Astrocyte (in vitro differentiated cells and primary cell): ENCODE measurements at regions not wholly inside any gene's neighbourhood (a gene's known extent, or its start where the extent isn't known, plus 50 kb on each side); places are given as distances from the start of the nearest gene placed in this dataset.

Experiments
- DNase-seq: peaks from one replicate; pipeline ENCODE4 v3.0.0-alpha.2; 2010; ENCODE audit warnings: low read depth
- FAIRE-seq: peaks from 2 replicates; lab custom pipeline; 2011; peaks lifted over from hg19 to GRCh38; lab: Jason Lieb, UNC
- H2AFZ ChIP-seq: 2 replicates; pipeline ENCODE4 v1.6.0; 2012; ENCODE audit warnings: low read depth, low read length, inconsistent platforms
- H3K27ac ChIP-seq: 2 replicates; pipeline ENCODE4 v1.5.1; 2011; ENCODE audit warnings: low read depth, low read length, inconsistent platforms
- H3K27me3 ChIP-seq: 2 replicates; pipeline ENCODE4 v1.6.0; 2011; ENCODE audit warnings: low read length, inconsistent platforms; ENCODE audit not compliant: insufficient read depth
- H3K36me3 ChIP-seq: 2 replicates; pipeline ENCODE4 v1.5.1; 2011; ENCODE audit warnings: low read length, inconsistent platforms; ENCODE audit not compliant: insufficient read depth
- H3K4me1 ChIP-seq: 2 replicates; pipeline ENCODE4 v1.5.1; 2011; ENCODE audit warnings: low read length, inconsistent platforms; ENCODE audit not compliant: insufficient read depth
- H3K4me2 ChIP-seq: 2 replicates; pipeline ENCODE4 v1.6.0; 2012; ENCODE audit warnings: low read length, inconsistent platforms
- H3K4me3 ChIP-seq: 2 replicates; pipeline ENCODE4 v1.5.1; 2011; ENCODE audit warnings: low read depth, mild to moderate bottlenecking, low read length, inconsistent platforms; ENCODE audit not compliant: insufficient read depth
- H3K79me2 ChIP-seq: 2 replicates; pipeline ENCODE4 v1.6.0; 2012; ENCODE audit warnings: mild to moderate bottlenecking, low read length, inconsistent platforms; ENCODE audit not compliant: insufficient read depth
- H3K9ac ChIP-seq: 2 replicates; pipeline ENCODE4 v1.6.0; 2012; ENCODE audit warnings: mild to moderate bottlenecking, low read length, inconsistent platforms
- H3K9me3 ChIP-seq: 2 replicates; pipeline ENCODE4 v1.5.1; 2012; ENCODE audit warnings: low read depth, mild to moderate bottlenecking, low read length, inconsistent platforms; ENCODE audit not compliant: insufficient read depth
- H4K20me1 ChIP-seq: 2 replicates; pipeline ENCODE4 v1.6.0; 2012; ENCODE audit warnings: low read length, inconsistent platforms; ENCODE audit not compliant: insufficient read depth
- H3K27ac Mint-ChIP-seq: one replicate; pipeline ENCODE4 v1.8.0; 2021; ENCODE audit warnings: mild to moderate bottlenecking, mixed read lengths; ENCODE audit not compliant: unreplicated experiment
- H3K27me3 Mint-ChIP-seq: one replicate; pipeline ENCODE4 v1.8.0; 2021; ENCODE audit warnings: low read depth, mixed read lengths; ENCODE audit not compliant: unreplicated experiment
- H3K36me3 Mint-ChIP-seq: one replicate; pipeline ENCODE4 v1.8.0; 2021; ENCODE audit warnings: low read depth, mixed read lengths; ENCODE audit not compliant: unreplicated experiment
- H3K4me1 Mint-ChIP-seq: one replicate; pipeline ENCODE4 v1.8.0; 2021; ENCODE audit warnings: low read depth, mixed read lengths; ENCODE audit not compliant: unreplicated experiment
- H3K4me3 Mint-ChIP-seq: one replicate; pipeline ENCODE4 v1.8.0; 2021; ENCODE audit warnings: mild to moderate bottlenecking, moderate library complexity, mixed read lengths; ENCODE audit not compliant: unreplicated experiment
- H3K9me3 Mint-ChIP-seq: one replicate; pipeline ENCODE4 v1.8.0; 2021; ENCODE audit warnings: mild to moderate bottlenecking, mixed read lengths; ENCODE audit not compliant: unreplicated experiment
- EZH2 ChIP-seq: IDR thresholded peaks from 2 replicates; pipeline ENCODE4 v1.6.1; 2012; ENCODE audit warnings: mild to moderate bottlenecking, low read length, inconsistent platforms; ENCODE audit not compliant: insufficient read depth
- TF ChIP-seq, protein P1 (sequence below): IDR thresholded peaks from 2 replicates; pipeline ENCODE4 v1.5.1; 2011; ENCODE audit warnings: low read depth, mild to moderate bottlenecking, inconsistent platforms, low read length, moderate library complexity; ENCODE audit not compliant: insufficient read depth

DNA sequence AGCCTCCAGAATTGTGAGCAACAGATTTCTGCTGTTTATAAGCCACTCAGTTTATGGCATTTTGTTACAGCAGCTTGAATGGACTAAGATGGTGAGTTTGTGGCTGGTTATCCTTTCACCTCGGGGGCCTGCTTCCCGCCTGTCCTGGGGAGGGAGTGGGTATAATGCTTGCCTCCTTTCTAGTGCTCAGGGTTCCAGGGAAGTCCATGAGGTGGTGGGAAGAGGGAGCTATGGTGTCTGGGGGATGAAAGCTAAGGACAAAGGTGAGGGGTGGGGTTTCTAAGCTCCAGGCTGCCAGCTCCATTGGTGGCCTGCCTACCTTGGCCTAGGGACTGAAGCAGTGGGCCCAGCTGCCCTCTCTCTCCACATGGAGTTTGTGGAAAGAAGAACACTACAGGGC lies 50.2 kb upstream of the SDK2 start:
- Histone ChIP-seq H3K4me1 (no peaks in the 10 kb centered on the region), H3K4me3 (no peak overlapping the region), H2AFZ (no peak overlapping the region), H3K79me2 (no peaks in the 10 kb centered on the region), H3K9me3 (peaks cover 5% of the 10 kb centered on the region), H4K20me1 (no peaks in the 10 kb centered on the region), H3K4me2 (no peak overlapping the region), H3K27me3 (no peaks in the 10 kb centered on the region), H3K9ac (no peak overlapping the region), H3K27ac (no peak overlapping the region), H3K36me3 (no peaks in the 10 kb centered on the region)
- Mint-ChIP-seq H3K4me1 (peaks cover 4% of the 10 kb centered on the region), H3K27me3 (peaks cover 48% of the 10 kb centered on the region), H3K9me3 (peaks cover 5% of the 10 kb centered on the region), H3K27ac (no peak overlapping the region), H3K36me3 (no peaks in the 10 kb centered on the region), H3K4me3 (no peak overlapping the region)
- TF ChIP-seq EZH2 = no peak
- TF ChIP-seq, protein P1, sequence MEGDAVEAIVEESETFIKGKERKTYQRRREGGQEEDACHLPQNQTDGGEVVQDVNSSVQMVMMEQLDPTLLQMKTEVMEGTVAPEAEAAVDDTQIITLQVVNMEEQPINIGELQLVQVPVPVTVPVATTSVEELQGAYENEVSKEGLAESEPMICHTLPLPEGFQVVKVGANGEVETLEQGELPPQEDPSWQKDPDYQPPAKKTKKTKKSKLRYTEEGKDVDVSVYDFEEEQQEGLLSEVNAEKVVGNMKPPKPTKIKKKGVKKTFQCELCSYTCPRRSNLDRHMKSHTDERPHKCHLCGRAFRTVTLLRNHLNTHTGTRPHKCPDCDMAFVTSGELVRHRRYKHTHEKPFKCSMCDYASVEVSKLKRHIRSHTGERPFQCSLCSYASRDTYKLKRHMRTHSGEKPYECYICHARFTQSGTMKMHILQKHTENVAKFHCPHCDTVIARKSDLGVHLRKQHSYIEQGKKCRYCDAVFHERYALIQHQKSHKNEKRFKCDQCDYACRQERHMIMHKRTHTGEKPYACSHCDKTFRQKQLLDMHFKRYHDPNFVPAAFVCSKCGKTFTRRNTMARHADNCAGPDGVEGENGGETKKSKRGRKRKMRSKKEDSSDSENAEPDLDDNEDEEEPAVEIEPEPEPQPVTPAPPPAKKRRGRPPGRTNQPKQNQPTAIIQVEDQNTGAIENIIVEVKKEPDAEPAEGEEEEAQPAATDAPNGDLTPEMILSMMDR = no peak
- FAIRE-seq (no peak), DNase-seq (no peak)

DNA sequence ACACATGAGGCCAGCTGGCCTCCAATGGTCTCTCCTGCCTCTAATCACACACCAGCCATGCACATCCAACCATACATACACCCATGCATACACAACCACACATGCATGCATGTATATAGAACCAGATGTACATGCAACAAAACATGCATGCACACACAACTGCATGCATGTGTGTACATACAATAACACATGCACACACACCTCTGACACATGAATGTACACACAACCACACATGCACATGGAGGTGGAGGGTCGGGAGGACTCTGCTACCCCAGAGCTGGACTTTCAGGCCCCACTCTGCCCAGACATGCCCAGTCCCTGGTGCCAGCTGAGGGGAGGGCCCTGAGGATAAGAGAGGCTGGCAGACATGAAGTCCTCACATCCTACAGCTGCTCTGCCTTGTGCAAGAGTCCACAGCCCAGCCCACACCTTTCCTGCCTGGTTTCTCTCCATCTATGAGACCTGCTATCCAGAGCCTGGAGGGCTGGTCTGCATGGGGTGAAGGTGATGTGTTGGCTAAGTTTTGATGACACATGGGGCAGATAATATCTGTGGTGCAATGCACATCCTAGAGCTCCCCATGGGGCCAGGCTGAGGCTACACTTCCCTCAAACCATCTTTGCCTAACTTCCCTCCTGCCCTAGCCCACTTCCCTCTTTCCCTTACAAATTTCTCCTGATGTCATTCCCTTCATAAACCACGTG lies 50.9 kb upstream of the SDK2 start:
- H3K79me2 ChIP-seq = no peaks in the 10 kb centered on the region
- H4K20me1 ChIP-seq = no peaks in the 10 kb centered on the region
- H3K27me3 ChIP-seq = no peaks in the 10 kb centered on the region
- peaks cover 5% of the 10 kb centered on the region for H3K9me3 ChIP-seq
- no peak overlapping the region for H2AFZ ChIP-seq
- H3K27me3 Mint-ChIP-seq = peaks cover 42% of the 10 kb centered on the region
- no peak overlapping the region for H3K4me3 Mint-ChIP-seq
- FAIRE-seq (no peak), DNase-seq (no peak)
- H3K36me3 ChIP-seq = no peaks in the 10 kb centered on the region
- no peak for TF ChIP-seq EZH2
- TF ChIP-seq, protein P1 = no peak
- H3K4me1 Mint-ChIP-seq = peaks cover 4% of the 10 kb centered on the region
- H3K4me1 ChIP-seq = no peaks in the 10 kb centered on the region
- H3K9me3 Mint-ChIP-seq = peaks cover 5% of the 10 kb centered on the region
- no peak overlapping the region for H3K4me3 ChIP-seq
- no peaks in the 10 kb centered on the region for H3K36me3 Mint-ChIP-seq
- no peak overlapping the region for H3K4me2 ChIP-seq
- no peak overlapping the region for H3K9ac ChIP-seq
- no peak overlapping the region for H3K27ac Mint-ChIP-seq
- no peak overlapping the region for H3K27ac ChIP-seq

DNA sequence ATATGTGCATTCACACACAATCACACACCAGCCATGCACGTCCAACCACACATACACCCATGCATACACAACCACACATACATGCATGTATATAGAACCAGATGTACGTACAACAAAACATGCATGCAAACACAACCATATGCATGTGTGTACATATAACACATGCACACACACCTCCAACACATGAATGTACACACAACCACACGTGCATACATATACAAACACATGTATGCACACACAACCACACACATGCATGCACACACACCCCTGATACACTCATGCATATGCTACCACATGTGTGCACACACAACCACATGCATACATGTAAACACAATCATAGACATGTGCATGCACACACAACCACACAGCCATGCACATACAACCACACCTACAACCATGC lies 52.0 kb upstream of the SDK2 start:
- FAIRE-seq (no peak), DNase-seq (no peak)
- peaks cover 5% of the 10 kb centered on the region for H3K9me3 ChIP-seq
- no peaks in the 10 kb centered on the region for H3K4me1 ChIP-seq
- Mint-ChIP-seq H3K4me1 (peaks cover 3% of the 10 kb centered on the region), H3K27ac (no peak overlapping the region), H3K9me3 (peaks cover 7% of the 10 kb centered on the region), H3K4me3 (no peak overlapping the region), H3K36me3 (no peaks in the 10 kb centered on the region), H3K27me3 (peaks cover 40% of the 10 kb centered on the region)
- no peak overlapping the region for H3K4me3 ChIP-seq
- H4K20me1 ChIP-seq = no peaks in the 10 kb centered on the region
- no peak overlapping the region for H3K4me2 ChIP-seq
- no peaks in the 10 kb centered on the region for H3K36me3 ChIP-seq
- H3K9ac ChIP-seq = no peak overlapping the region
- no peak overlapping the region for H2AFZ ChIP-seq
- no peaks in the 10 kb centered on the region for H3K79me2 ChIP-seq
- H3K27ac ChIP-seq = no peak overlapping the region
- no peak for TF ChIP-seq EZH2
- TF ChIP-seq, protein P1 = no peak
- no peaks in the 10 kb centered on the region for H3K27me3 ChIP-seq
